ENCODE measurements at regions not wholly inside any gene's neighbourhood (a gene's known extent, or its start where the extent isn't known, plus 50 kb on each side); places are given as distances from the start of the nearest gene placed in this dataset.
"Not testable (repeated sequence)": the region's sequence is repeated elsewhere in the genome, so short reads cannot be mapped to it uniquely, and the experiment has no call there.

GRCh38 chr9:129541270-129541669 is 79.6 kb downstream of the C9orf50 start:
- Histone ChIP-seq H3K4me3 (no peak overlapping the region), H3K4me1 (no peaks in the 10 kb centered on the region), H3K9me3 (peaks cover 3% of the 10 kb centered on the region), H3K27ac (no peak overlapping the region), H3K36me3 (ENCODE audit: insufficient read depth in 1 of 2, low read depth in 1 of 2) (no peaks in the 10 kb centered on the region), H3K27me3 (ENCODE audit: insufficient read depth in 3 of 3, low read length in 2 of 3) (peaks cover 0 to 5% (median 0%) of the 10 kb centered on the region in 3 donors)
- TF ChIP-seq CTCF (IDR thresholded peaks at IDR 0.05) = no peak
- intact Hi-C loops (cut with DNase I) = no loop called here
- DNase-seq = no peak
- ATAC-seq = no peak
- 68 to 86% (median 69%) methylated on average over 2 of the region's 2 CpGs for whole genome bisulfite sequencing, 3 donors

GRCh38 chr9:129539446-129539845 is 81.5 kb downstream of the C9orf50 start:
- no peak overlapping the region for H3K4me3 ChIP-seq
- no peaks in the 10 kb centered on the region for H3K4me1 ChIP-seq
- H3K9me3 ChIP-seq = peaks cover 3% of the 10 kb centered on the region
- 91 to 97% (median 93%) methylated on average over 4 of the region's 4 CpGs for WGBS, 3 donors
- H3K27ac ChIP-seq = no peak overlapping the region
- H3K27me3 ChIP-seq (ENCODE audit: insufficient read depth in 3 of 3, low read length in 2 of 3) = peaks cover 0 to 5% (median 0%) of the 10 kb centered on the region in 3 donors
- intact Hi-C loops (cut with DNase I) = no loop called here
- H3K36me3 ChIP-seq (ENCODE audit: insufficient read depth in 1 of 2, low read depth in 1 of 2) = no peaks in the 10 kb centered on the region
- ATAC-seq (no peak), DNase-seq (no peak)
- no peak for TF ChIP-seq CTCF (IDR thresholded peaks at IDR 0.05)

DNA sequence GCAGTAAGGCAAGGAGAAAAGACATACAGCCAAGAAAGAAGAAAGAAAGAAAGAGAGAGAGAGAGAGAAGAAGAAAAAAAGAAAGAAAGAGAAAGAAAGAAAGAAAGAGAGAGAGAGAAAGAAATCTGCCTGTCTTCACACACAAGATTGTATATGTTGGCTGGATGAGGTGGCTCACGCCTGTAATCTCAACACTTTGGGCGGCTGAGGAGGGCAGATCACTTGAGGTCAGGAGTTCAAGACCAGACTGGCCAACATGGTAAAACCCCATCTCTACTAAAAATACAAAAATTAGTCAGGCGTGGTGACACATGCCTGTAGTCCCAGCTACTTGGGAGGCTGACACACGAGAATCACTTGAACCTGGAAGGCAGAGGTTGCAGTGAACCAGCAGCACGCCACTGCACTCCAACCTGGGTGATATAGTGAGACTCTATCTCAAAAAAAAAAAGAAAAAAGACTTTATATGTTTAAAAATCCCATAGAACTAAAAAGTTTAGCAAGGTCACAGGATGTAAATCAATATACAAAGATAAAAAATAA is 89.0 kb downstream of the C9orf50 start:
- H3K4me1 ChIP-seq; ATAC-seq; H3K36me3 ChIP-seq (ENCODE audit: insufficient read depth in 1 of 2, low read depth in 1 of 2); H3K4me3 ChIP-seq; intact Hi-C loops (cut with DNase I); H3K27ac ChIP-seq; H3K27me3 ChIP-seq (ENCODE audit: insufficient read depth in 3 of 3, low read length in 2 of 3); DNase-seq; H3K9me3 ChIP-seq: not testable (repeated sequence)
- WGBS, 3 donors = 84 to 87% (median 86%) methylated on average over 5 of the region's 5 CpGs

DNA sequence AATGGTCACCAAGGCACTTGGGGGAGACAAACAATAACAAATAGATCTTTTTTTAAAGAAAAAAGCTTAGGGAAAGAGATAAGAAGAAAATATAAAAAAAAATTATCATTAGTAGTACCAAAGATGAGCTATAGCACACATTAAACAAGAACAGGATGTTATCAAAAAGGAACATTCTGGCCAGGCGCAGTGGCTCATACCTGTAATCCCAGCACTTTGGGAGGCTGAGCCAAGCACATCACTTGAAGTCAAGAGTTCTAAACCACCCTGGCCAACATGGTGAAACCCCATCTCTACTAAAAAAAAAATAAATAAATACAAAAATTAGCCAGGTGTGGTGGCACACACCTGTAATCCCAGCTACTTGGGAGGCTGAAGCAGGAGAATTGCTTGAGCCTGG is 92.9 kb downstream of the C9orf50 start:
- intact Hi-C loops (cut with DNase I); H3K27me3 ChIP-seq (ENCODE audit: insufficient read depth in 3 of 3, low read length in 2 of 3); H3K27ac ChIP-seq; H3K4me3 ChIP-seq; DNase-seq; H3K36me3 ChIP-seq (ENCODE audit: insufficient read depth in 1 of 2, low read depth in 1 of 2); H3K4me1 ChIP-seq; ATAC-seq; H3K9me3 ChIP-seq: not testable (repeated sequence)
- 54 to 100% (median 95%) methylated on average over 1 of the region's 1 CpG for WGBS, 3 donors

DNA sequence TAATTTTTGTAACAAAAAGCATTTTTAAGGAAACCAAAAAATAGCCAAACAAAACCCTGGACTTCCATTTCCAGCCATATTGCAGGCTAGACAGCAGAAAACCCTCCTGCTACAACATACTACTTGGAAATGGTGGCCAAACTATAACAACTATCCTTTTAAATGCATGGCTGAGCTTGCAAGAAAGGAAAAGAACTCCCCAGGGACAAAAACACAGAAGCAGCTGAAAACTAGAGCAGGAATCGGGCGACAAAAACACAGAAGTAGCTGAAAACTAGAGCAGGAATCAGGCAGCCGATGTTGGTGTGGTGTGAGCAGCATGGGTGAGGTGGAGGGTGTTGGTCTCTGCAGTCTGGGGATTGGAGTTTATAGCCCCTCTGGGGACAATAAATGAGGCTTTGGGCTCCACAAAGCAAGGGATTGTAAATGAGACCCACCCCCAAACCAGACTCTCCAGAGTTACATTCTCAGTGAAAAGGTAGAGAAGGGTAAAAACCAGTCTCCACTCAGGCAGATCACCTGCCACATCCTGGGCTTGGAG is 95.2 kb downstream of the C9orf50 start:
- ATAC-seq = no peak
- no peak for DNase-seq
- intact Hi-C loops (cut with DNase I) = no loop called here
- no peaks in the 10 kb centered on the region for H3K4me1 ChIP-seq
- TF ChIP-seq CTCF (IDR thresholded peaks at IDR 0.05) = no peak
- H3K9me3 ChIP-seq = no peaks in the 10 kb centered on the region
- no peaks in the 10 kb centered on the region for H3K36me3 ChIP-seq (ENCODE audit: insufficient read depth in 1 of 2, low read depth in 1 of 2)
- no peak overlapping the region for H3K27ac ChIP-seq
- H3K4me3 ChIP-seq = no peak overlapping the region
- WGBS, 3 donors = 64 to 78% (median 68%) methylated on average over 3 of the region's 3 CpGs
- no peaks in the 10 kb centered on the region for H3K27me3 ChIP-seq (ENCODE audit: insufficient read depth in 3 of 3, low read length in 2 of 3)

Data from psoas muscle (tissue), 7 donors.